DMS53 (cell line): ENCODE measurements at regions not wholly inside any gene's neighbourhood (a gene's known extent, or its start where the extent isn't known, plus 50 kb on each side); places are given as distances from the start of the nearest gene placed in this dataset.
A peak's percentile ranks its signal among the peaks of the same experiment; 100 is the strongest.

Experiments used
- DNase-seq: peaks from one replicate; lab custom pipeline; 2025; lab: John Stamatoyannopoulos, UW

DNA sequence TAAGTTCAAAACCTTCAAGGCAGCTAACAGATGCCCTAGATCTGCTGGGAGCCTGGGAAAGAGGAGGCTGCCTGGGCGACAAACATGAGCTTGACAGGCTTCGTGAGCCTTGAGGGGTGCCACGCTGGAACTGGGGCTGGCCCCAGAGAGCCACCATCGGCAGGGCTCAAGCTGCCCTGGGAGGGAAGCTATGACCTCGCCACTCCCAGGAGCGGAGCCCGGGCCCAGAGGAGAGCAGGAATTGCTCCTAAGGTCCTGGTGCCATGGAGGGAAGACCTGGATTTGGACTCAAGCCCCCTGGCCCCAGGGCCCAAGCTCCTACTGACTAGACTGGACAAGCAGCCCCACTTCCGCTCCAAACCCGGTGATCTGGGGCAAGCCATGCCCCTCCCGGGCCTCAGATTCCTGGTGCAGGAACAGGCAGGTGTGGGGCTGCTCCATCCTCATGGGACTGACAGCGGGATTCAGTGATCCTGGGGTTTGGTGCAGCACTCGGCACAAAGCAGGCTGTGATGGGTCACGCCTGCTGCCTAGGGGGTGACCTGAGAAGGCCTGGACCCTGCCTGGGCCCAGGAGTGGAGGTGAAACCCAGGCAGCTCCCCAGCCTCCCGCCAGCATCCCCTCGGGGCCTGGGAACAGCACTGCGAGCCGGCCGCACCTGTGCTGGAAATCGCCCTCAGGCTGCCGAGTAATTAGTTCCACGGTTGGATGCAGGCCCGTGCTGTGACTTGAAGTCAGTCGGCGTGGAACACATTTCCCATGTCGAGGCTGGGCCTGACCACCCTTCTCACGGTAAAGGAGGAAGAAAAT is 246.9 kb downstream of the NDUFA10 start:
- no peak for DNase-seq

DNA sequence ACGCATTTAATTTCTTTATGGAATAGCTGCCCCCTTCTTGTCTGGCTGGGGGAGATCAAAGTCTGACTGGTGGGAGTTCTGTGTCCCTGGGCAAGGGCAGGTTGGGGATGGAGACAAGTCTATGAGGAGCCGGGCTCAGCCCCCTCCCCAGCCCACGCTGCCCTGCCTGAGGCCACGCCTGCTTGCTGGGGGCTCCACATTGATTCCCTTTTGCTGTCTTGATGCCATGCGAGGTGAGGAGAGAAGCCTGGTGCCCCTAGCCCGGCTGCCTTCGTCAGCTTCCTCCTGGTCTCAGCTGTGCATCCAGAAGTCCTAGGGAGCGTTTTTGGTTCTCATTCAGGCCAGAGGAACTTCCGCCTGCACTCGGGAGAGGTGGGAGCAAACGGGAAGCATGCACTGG is 247.9 kb downstream of the NDUFA10 start:
- DNase-seq, result no peak

DNA sequence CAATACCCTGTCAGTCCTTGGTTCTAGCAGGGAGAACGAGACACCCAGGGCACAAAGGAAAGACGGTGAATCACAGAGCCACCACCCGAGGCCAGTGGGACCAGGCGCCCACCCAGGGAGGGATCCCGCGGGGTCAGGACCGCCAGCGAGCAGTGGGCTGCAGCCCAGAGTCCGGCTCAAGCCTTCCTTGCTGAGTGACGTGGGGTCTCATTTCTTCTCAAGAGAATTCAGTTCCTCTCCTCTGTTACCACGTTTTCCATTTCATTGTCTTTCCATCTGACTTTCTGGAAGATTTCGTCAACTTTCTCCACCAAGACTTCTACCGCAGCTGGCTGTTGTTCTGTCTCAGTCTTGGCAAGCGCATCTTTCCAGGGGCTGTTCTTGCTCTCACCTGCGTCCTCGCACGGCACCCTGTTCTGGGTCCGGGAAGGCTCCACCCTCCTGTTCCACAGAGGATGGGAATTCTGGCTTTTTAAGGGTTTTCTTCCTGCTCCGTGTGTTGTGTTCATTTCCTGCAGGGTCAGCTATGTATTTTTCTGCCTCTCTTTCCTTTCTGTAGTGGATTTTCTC is 248.6 kb downstream of the NDUFA10 start:
- no peak for DNase-seq

DNA sequence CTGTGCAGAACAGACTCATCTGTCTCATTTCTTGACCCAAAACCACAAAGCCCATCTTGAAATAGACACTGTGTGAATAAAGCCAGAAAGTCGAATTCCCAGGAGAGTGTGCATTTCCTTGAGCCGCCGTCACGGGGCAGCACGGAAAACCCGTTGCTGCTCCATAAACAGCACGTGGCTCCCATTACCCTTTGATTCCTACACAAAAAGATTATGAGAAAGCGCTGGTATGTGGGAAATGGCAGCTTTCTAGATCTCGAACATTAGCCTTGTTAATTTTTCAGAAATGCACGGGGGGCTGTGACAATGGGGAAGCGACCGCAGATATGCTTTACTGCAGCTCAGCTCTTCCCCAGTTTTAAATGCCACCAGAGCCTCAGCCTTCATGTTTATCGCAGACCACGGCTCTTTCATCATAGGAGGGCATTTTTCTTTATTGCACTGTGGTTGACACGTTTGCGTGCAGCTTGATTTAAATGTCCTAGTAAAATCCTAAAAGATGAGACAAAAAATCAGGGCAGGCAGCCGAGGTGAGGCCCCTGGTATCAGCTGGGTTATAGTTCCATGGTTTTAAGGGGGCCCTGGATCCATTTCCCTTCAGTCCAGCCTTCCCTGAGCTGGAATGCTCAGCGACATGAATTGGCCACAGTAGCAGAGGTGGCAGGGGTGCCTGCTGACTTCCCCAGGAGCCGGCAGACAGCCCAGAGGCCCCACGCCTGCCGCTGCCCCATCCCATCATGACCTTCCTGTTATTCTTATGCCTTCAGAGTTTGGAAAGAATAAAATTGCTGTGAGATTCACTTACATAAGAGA is 249.3 kb downstream of the NDUFA10 start:
- DNase-seq, result no peak

DNA sequence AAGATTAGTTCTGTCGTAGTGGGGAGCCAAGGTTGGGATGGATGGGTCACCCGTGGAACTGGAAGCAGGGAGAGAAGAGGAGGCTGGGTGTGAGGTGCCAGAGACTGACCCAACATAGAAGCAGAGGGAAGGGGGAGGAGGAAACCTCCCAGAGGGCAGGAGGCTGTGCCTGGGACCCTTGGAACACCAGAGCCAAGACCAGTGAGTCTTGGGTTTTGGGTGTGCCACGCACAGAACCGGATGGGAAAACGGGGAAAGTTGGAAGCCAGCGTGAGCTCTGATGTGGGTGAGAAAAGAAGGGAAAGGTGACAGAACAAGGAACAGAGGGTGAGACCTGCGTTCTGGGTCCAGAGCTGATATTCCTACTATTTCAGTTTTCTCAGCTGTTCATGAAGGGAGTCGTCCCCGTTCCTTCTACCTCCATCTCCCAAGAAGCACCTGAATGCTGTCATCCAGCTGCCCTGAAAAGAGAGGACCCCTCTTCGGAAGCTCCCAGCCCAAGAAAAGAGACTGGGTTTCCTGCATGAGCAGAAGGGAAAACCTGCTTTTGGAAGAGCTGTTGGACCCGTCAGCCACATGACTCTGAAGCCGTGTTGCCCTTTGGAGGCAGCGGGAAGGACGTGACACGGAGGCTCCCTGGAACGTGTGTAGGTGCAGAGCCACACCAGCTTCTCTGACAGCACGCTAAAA is 250.1 kb downstream of the NDUFA10 start:
- no peak for DNase-seq

DNA sequence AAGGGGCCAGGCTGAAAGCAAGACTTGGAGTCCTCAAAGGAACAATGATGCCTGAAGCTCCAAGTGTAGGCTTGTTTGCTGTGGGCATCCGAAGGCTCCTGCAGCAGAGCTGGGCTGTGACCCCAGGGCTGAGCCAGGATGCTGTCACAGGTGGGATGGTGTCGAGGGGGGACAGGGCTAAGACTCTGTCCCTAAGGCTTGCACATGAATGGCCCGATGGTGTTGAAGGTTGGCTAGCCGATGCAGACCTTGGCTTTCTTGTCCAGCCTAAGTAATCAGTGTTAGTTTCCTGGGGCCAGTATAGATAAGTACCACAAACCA is 251.0 kb downstream of the NDUFA10 start:
- DNase-seq, result no peak

DNA sequence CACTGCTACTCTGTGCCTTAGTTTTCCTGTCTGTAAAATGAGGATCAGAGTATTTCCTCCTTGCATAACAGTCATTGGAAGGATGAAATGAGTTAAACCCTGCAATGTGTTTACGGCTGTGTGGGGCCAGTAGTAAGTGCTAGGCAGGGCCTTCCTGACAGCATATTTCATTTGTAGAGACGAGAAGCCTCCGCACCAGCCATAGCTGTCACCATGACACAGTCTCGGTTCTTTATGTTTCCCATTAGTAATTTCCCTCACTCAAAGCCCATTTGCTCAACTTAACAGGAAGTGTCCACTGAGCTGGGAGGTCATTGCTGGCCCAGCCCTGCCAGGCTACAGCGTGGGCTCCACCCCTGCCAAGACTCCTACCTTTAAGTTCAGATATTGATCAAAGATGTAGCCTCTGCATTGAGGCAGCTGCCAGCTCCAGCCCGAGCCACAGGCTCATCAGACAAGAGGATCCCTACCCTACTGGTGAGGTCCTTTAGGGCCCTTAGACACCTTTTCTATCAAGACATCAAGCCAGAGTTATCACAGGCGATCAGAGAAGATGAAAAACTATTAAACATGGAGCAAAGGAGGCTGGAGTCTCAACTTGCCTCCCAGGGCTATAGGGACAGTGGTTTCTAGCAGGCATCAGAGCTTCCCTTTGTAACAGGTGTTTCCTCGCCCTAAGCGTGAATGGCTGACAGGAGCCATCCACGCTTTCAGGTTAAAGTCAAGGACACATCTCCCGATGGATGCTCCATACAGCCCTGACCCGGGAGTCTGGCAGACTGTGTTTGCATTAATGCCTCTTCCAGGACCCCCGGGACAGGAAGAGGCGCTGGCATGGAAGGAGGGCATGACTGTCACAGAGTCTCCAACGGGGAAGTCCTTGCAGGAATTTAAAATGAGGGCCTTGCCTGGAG is 251.7 kb downstream of the NDUFA10 start:
- no peak for DNase-seq

DNA sequence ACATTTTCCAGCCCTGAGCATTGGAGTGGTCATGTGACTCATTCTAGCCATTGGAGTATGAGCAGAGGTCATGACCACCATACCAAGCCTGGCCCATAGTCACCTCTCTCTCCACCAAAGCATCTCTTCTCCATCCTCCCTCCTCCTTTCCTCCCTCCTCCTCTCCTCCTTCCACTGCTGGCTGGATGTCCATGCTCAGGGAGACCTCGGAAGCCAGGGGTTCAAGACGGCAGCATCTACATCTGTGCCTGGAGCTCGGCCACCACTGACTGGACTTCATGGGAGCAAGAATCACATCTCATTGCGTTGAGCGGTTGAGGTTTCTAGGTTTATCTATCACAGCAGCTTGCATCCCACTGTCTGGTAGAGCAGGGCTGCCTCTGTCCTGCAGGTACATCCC is 252.4 kb downstream of the NDUFA10 start:
- DNase-seq, result no peak

DNA sequence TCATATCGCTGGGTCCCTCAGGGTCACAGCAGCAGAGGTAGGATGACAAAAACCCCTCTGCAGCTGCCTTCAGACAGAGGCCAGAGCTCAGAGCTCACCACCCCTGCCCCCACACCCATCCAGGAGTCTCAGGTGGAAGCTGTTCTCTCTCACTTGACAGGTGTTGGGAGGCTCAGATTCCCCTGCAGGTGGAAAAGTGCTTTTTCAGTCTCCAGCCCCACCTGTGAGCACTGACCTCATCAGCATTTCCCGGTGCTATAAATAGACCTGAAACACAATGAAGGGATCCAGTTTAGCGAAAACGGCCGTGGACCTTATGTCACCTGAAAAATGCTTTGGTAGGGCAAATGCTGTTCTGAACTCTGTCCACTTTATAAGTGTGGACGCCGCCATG is 254.9 kb downstream of the NDUFA10 start:
- DNase-seq, result peak; percentile 55

DNA sequence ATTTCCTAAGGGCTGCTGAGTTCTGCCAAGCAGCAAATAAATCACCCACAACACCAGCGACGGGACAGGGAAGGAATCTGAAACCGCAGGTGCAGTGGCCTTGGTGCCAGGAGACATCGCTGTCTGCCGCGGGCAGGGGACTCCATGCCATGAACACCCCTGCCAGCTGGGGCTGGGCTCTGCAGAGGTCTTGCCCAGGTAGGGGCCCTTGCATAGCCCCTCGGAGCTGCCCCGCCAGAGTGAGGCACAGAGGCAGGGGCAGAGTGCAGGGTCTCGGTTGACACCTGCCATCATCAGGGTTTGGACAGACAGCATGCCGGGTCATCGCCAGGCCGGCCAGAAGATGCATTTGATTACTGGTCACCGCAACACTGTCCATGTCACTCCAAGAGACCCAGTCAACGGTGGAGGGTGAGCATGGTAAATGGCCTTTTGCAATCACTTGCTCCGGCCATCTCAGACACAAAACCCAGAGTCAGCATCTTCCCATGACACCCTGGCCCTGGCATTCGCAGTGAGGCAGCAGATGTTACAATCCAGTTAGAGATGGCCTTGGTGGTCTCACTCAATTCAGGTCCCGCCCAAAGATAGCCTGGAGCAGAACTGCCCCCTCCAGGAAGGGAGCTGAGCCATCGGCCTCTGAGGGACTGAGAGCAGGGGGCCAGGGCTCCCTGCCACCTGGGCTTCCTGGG is 255.4 kb downstream of the NDUFA10 start:
- no peak for DNase-seq

DNA sequence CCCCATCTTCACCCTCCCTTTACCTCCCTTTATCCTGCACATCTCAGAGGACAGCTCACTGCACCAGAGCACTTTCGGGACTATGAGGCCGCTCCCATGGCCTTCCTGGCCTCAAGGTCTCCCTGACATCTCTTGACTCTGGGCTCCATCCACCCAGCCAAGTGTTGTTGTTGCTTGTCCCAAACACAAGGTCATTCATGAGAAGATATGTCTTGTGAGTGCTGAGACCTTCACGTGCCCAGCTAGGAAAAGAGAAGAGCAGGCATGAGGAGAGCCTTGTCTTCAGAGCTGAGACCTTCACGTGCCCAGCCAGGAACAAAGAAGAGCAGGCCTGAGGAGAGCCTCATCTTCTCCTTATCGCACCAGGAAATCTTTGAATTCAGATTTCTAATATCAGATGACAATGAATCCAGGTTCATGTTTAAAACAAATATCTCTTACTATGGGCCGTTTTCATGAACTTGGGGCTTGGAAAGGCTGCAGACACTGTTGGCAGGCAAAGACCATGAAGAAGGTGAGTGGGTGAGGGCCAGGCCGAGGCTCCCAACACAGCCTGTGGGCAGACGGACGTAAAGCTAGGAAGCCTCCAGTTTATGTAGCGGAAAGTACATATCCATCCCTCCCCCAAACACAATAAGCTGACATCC is 256.1 kb downstream of the NDUFA10 start:
- no peak for DNase-seq

DNA sequence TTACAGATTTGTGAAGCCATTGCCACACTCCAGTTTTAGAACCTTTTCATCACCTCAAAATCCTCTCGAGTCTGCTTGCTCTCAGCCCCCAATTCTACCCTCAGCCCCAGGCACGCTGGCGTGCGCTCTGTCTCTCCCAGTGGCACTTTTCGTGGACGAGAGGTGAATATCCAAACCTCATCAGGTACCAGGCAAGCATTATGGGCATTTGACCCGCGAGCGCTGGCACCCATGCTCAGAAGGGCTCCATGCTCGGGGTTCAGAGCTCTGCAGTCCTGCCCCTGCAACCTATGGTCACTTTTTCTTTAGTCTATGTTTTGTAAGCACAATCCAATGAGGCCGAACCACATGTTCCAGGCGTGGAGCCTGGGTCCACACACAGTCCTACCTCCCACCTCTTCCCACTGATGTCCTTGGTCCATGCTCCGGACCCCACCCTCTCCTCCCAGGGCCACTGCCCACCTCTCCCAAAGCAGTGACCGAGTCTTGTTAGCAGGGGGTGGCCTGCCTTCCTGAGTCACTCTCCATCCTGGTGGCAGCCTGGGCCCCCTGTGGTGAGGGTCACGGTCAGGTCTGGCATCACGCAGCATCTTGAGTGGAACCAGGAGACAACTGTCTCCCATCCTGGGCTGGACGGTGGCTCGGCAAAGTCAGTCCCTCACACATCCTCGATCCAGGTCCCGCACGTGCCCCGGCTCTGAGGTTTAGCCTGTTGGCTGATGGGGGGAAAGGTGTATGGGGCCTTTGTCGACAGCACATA is 256.9 kb downstream of the NDUFA10 start:
- no peak for DNase-seq

DNA sequence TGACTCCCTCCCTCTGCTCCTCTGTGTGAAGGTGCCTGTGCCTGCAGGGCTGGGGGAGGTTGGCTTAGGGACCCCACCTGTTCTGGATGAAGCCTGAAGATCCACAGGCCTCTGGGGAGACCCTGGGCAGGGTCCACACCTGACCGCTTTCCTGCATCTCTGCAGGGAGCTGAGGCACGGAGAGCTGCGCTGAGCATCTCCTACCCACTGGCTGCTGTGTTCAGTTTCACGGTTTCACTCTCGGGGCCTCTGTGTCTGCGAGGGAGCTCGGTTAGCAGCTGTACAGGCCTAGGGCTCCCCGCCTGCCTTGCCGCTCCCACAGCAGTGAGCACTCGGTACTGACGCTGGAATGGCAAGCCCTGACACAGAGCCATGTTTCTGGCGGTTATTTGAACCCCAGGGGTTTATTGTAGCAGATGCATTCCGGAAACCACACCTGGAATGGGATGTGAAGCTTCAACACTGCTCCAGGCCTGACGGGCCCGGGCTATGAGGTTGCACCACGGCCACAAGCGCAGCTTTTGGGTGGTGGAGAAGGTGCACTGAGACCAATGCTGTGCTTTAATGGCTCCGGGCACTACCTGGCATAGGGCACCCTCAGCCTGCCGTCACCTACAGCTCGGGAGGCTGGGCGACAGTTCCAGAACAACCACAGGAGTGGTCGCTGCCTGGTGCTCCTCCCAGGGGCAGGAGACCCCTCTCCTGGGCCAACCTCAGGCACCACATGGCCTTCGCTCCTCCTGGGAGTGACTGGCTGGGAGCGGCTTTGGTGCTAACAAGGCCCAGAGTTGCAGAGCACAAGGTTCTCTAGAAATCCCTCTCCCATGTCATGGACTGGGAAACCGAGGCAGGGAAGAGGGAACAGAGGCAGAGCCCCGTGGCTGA is 257.9 kb downstream of the NDUFA10 start:
- DNase-seq, result no peak

DNA sequence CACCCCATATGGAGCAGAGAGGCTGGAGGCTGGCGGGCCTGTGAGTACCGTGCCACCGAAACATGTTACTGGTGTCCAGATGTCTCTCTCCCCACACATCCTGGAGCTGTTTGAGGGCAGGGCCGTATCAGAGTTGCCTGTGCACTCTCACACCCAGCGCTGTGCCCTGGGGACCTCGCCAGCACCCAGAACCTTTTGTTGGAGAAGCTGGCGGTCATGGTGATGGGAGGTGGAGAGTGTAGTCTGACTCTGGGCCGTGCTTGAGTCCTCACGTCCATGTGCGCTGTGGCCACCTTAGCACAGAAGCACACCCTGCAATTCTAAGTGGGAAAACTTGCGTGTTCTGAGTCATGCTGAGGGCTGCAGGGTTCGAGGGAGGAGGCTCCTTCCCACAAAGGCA is 259.2 kb downstream of the NDUFA10 start:
- DNase-seq, result no peak

DNA sequence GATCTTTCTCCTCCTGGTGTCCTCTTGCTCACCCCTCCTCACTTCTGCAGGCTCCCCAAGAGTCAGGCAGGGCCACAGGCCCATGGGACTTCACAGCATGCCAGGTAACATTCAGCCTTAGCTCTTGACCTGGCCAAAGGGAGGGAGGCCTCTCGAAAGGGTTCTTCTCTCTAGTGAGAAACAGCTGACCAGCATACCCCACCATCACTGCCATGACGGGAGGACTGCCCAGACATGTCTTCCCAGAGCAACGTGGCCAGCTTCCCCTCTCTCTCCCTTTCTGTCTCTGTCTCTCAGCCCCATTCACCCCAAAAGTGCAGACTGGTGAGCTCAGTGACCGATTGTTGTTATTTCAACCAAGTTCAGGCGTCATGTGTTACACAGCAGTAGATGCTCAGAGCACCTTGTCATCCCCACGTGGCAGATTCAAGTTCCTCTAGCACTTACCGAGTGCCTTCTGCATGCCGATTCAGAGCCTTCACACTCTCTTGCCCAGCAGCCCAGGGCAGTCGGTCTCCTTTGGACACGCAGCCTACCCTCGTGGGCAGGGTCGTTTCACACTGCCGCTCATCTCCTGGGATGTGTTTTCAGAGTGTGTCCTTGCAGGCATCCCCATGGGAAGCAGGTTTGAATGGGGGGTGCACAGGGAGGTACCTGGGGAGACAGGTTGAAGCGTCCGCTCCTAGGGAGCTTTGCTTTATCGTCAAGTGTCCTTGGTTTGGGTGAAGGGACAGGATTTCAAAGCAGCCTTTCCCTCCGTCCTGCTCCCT is 259.9 kb downstream of the NDUFA10 start:
- DNase-seq, result no peak

DNA sequence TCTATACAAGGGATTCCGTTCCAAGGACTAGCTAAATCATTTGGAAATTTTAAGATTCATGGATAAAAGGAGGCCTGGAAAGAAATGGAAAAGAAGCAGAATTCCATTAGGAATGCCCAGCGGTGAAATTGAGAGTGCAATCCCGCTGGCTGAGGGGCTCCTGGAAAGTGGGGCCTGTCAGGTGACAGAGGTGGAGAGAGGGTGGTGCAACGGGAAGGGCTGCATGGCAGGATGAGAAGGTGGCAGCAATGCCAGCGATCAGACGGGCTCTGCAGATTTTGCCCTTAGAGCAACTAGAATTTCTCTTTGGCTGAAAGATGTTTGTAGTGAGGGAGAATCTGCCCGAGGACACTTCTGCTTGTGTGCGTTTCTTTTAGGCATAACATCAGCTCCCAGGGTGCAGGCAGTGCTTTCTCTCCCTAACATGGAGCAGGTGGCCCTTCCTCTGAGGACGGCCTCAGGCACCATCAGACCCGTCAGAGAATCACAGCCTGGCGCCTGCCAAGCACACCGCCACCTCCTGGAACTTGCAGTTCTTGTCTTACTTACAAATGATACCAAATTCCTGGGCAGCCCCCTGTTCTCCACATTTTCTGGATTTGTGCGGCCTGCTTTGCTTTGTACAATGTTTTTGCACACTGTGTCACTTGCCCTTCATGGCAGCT is 261.6 kb downstream of the NDUFA10 start:
- no peak for DNase-seq

DNA sequence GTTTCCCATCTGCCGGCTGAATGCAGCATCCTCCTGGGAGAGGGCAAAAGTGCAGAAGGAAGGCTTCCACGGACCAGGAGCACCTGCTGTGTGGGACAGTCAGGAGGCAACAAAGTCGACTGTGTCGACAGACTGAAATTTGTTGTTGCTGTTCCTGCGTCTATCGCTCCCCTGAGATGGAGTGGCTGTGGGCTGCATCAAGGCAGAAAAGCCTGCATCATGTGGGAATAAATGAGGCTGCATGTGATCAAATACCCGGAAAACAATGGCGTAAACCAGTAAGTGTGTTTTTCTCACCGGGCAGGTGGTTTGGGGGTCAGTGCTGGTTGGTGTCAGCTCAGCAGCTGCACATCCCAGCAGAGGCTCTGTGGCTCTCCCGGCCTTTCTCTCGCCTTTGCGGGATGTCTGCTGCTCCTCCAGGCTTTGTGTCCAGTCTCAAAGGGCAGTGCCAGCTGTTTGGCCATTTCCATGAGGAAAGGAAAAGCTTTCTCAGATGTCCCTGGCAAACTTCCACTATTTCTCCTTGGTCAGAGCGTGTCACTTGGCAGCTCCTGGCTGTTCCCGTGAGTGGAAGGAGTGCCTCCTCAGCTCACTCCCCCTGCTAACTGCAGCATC is 262.4 kb downstream of the NDUFA10 start:
- DNase-seq, result no peak
